ENCODE measurements at regions not wholly inside any gene's neighbourhood (a gene's known extent, or its start where the extent isn't known, plus 50 kb on each side); places are given as distances from the start of the nearest gene placed in this dataset.

DNA sequence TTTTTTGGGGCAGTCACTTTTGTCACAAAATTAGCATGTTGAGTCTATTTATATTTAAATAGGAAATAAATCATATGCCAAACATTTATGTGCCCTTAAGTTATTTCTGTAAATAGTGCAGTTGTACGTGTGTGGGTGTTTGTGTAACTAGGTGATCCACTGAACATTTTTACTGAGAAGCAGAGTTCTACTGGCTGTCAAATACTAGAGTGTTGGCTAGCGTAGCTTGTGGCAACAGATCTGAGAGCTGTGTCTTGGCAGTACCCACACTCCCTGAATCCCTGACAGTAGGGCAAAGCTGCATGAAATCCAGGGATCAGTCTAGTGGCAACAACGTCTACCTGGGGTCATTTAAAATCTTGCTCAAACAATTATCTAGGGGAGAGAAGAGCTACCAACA lies 273.1 kb upstream of the SLC8A1 start:
- TF ChIP-seq, protein P1, sequence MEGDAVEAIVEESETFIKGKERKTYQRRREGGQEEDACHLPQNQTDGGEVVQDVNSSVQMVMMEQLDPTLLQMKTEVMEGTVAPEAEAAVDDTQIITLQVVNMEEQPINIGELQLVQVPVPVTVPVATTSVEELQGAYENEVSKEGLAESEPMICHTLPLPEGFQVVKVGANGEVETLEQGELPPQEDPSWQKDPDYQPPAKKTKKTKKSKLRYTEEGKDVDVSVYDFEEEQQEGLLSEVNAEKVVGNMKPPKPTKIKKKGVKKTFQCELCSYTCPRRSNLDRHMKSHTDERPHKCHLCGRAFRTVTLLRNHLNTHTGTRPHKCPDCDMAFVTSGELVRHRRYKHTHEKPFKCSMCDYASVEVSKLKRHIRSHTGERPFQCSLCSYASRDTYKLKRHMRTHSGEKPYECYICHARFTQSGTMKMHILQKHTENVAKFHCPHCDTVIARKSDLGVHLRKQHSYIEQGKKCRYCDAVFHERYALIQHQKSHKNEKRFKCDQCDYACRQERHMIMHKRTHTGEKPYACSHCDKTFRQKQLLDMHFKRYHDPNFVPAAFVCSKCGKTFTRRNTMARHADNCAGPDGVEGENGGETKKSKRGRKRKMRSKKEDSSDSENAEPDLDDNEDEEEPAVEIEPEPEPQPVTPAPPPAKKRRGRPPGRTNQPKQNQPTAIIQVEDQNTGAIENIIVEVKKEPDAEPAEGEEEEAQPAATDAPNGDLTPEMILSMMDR (IDR thresholded peaks at IDR 0.05) = no peak
- TF ChIP-seq POLR2A (IDR thresholded peaks at IDR 0.05) = no peak

Data from uterus (tissue), 2 donors.